Kidney (tissue), 13 donors: ENCODE measurements at regions not wholly inside any gene's neighbourhood (a gene's known extent, or its start where the extent isn't known, plus 50 kb on each side); places are given as distances from the start of the nearest gene placed in this dataset.
A peak's percentile ranks its signal among the peaks of the same experiment; 100 is the strongest.

Source experiments
- DNase-seq, 5 donors: peaks; one replicate each; pipeline ENCODE4 v3.0.0-alpha.2; 2013 to 2020
- FAIRE-seq: peaks from 2 replicates; lab custom pipeline; 2012; peaks lifted over from hg19 to GRCh38; lab: Jason Lieb, UNC
- H3K27ac ChIP-seq, 2 donors: one replicate each; pipeline ENCODE4 v1.7.0; 2013; ENCODE audit warnings: low read depth in 2 of 2, low read length in 2 of 2, inconsistent platforms in 1 of 2
- H3K27me3 ChIP-seq: one replicate; pipeline ENCODE4 v1.7.1; 2013; ENCODE audit warnings: low read length, inconsistent platforms; ENCODE audit not compliant: control insufficient read depth, insufficient read depth
- H3K36me3 ChIP-seq, 3 donors: one replicate each; pipeline versions ENCODE4 v1.7.0 to v1.7.1; 2013; ENCODE audit warnings: low read length in 3 of 3, control low read depth in 1 of 3, inconsistent platforms in 1 of 3; ENCODE audit not compliant: insufficient read depth in 3 of 3, control insufficient read depth in 2 of 3
- H3K4me1 ChIP-seq, 3 donors: one replicate each; pipeline versions ENCODE4 v1.7.0 to v1.7.1; 2013; ENCODE audit warnings: low read length in 3 of 3, inconsistent platforms in 1 of 3, low read depth in 1 of 3; ENCODE audit not compliant: control insufficient read depth in 2 of 3, insufficient read depth in 2 of 3
- H3K4me3 ChIP-seq, 3 donors: one replicate each; pipeline versions ENCODE4 v1.7.0 to v1.8.1; 2013; ENCODE audit warnings: low read length in 3 of 3, control low read depth in 1 of 3, inconsistent platforms in 1 of 3
- H3K9ac ChIP-seq, 3 donors: one replicate each; pipeline versions ENCODE4 v1.7.0 to v1.7.1; 2013; ENCODE audit warnings: low read length in 3 of 3, control low read depth in 1 of 3, inconsistent platforms in 1 of 3
- H3K9me3 ChIP-seq, 3 donors: one replicate each; pipeline versions ENCODE4 v1.7.0 to v1.7.1; 2013; ENCODE audit warnings: low read length in 3 of 3, control low read depth in 1 of 3, inconsistent platforms in 1 of 3; ENCODE audit not compliant: control insufficient read depth in 2 of 3, insufficient read depth in 1 of 3
- CTCF ChIP-seq: IDR thresholded peaks from 3 replicates; pipeline ENCODE4 v1.5.1; 2012; ENCODE audit warnings: mild to moderate bottlenecking, moderate library complexity, borderline replicate concordance; ENCODE audit not compliant: insufficient read depth; ENCODE audit errors: extremely low read depth
- intact Hi-C: fragments of 100-400 bp; cut with DNase I; formaldehyde crosslinking; loops from one replicate; pipeline ENCODE4 v1.11.1; 2022
- donor health status: control.
- donor health status: control.
- donor health status: control.
- donor health status: control.
- donor health status: control.
- donor health status: DM: yes; HTN: yes; CAD: no.
- donor health status: Normal renal cell carcinoma (clear cell type).

GRCh38 chr16:62832214-62832613 is 796.0 kb upstream of the CDH8 start:
- Histone ChIP-seq H3K27ac (no peak overlapping the region), H3K9ac (no peak overlapping the region), H3K36me3 (no peaks in the 10 kb centered on the region), H3K27me3 (no peaks in the 10 kb centered on the region), H3K4me1 (no peaks in the 10 kb centered on the region), H3K4me3 (no peak overlapping the region), H3K9me3 (no peaks in the 10 kb centered on the region)
- TF ChIP-seq CTCF, result no peak
- intact Hi-C loops, result no loop called here
- FAIRE-seq (no peak), DNase-seq (no peak)

- no peaks in the 10 kb centered on the region for H3K36me3 ChIP-seq
- DNase-seq (no peak), FAIRE-seq (no peak)
- intact Hi-C loops, result no loop called here
- H3K4me3 ChIP-seq, result no peak overlapping the region
- no peak overlapping the region for H3K27ac ChIP-seq
- no peaks in the 10 kb centered on the region for H3K9me3 ChIP-seq
- TF ChIP-seq CTCF, result no peak
- H3K27me3 ChIP-seq, result no peaks in the 10 kb centered on the region
- H3K4me1 ChIP-seq, result no peaks in the 10 kb centered on the region
- no peak overlapping the region for H3K9ac ChIP-seq
Measured at GRCh38 chr16:62831235-62831850, 795.1 kb upstream of the CDH8 start.

GRCh38 chr16:62829607-62830006 is 793.4 kb upstream of the CDH8 start:
- Histone ChIP-seq H3K9me3 (no peaks in the 10 kb centered on the region), H3K27me3 (no peaks in the 10 kb centered on the region), H3K4me3 (no peak overlapping the region), H3K9ac (no peak overlapping the region), H3K36me3 (no peaks in the 10 kb centered on the region), H3K4me1 (no peaks in the 10 kb centered on the region), H3K27ac (no peak overlapping the region)
- intact Hi-C loops, result no loop called here
- TF ChIP-seq CTCF, result no peak
- DNase-seq, result peak in 1 of 5 donors; percentile 17
- FAIRE-seq, result no peak

GRCh38 chr16:62829084-62829483 is 792.8 kb upstream of the CDH8 start:
- Histone ChIP-seq H3K9ac (no peak overlapping the region), H3K36me3 (no peaks in the 10 kb centered on the region), H3K27me3 (no peaks in the 10 kb centered on the region), H3K27ac (no peak overlapping the region), H3K4me3 (no peak overlapping the region), H3K4me1 (no peaks in the 10 kb centered on the region), H3K9me3 (no peaks in the 10 kb centered on the region)
- intact Hi-C loops, result no loop called here
- FAIRE-seq, result no peak
- no peak for TF ChIP-seq CTCF
- no peak for DNase-seq
